ENCODE measurements at regions not wholly inside any gene's neighbourhood (a gene's known extent, or its start where the extent isn't known, plus 50 kb on each side); places are given as distances from the start of the nearest gene placed in this dataset.

DNA sequence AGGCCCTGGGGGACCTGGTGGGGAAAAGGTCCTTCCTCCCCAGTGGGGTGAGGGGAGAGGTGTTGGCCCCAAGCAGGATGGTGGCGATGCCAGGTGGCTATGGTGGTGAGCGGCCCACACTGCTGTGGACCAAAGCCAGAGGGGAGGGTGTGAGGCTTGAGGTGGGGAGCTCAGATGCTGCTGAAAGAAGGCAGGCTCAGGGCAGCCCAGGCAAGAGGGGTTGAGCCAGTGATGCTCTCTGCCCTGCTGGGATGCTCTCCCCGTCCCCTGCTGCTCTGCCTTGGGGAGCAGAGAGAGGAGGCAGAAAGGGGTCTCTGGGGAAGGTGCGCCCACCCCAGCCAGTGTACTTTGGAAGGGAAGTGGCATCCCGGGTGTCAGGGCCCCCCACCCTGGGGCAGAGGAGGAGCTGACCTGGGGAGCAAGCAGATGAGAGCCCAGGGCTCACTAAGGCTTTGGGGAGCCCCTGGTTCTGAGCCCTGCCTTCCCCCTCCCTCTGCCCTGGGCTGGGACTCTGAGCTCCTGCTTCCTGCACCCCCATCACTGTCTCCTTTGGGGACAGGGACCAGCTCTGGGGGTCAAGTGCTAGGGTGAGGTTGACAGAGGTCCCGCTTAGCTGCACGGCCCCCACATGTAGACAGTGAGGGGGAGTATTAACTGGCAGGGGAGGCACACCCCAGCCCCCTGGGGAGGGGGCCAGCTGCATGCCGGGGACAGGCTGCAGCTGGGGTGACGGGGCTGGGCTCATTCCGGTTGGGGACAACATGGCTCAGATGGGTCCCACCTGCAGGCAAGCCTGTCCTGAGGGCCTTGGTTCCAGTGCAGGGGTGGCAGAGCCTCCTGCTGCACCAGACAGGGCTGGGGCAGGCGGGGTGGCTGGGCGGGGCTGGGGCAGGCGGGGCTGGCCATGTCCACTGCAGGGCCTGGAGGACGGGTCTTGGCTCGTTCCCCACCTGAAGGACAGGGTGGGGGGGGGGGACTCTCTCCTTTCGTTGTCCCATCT is 124.4 kb downstream of the KIF26A start:
- Histone ChIP-seq H3K4me1 (no peaks in the 10 kb centered on the region), H3K9me3 (peaks cover 8% of the 10 kb centered on the region; the same call in 2 of the 3 replicates), H3K27ac (no peak overlapping the region), H3K4me2 (no peak overlapping the region), H3K4me3 (no peak overlapping the region)
- CTCF ChIA-PET = no interaction called here
- 37% methylated on average over 7 of the region's 16 CpGs for WGBS (ENCODE audit: missing lambda C conversion rate)
- no peak for DNase-seq (ENCODE audit: low read depth in 1 of 2, low spot score in 1 of 2)
- FAIRE-seq = no peak
- TF ChIP-seq JUNB (IDR thresholded peaks at IDR 0.05) = no peak
- TF ChIP-seq, protein P1, sequence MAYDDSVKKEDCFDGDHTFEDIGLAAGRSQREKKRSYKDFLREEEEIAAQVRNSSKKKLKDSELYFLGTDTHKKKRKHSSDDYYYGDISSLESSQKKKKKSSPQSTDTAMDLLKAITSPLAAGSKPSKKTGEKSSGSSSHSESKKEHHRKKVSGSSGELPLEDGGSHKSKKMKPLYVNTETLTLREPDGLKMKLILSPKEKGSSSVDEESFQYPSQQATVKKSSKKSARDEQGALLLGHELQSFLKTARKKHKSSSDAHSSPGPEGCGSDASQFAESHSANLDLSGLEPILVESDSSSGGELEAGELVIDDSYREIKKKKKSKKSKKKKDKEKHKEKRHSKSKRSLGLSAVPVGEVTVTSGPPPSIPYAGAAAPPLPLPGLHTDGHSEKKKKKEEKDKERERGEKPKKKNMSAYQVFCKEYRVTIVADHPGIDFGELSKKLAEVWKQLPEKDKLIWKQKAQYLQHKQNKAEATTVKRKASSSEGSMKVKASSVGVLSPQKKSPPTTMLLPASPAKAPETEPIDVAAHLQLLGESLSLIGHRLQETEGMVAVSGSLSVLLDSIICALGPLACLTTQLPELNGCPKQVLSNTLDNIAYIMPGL (CRISPR knock-in tag; IDR thresholded peaks at IDR 0.05; ENCODE audit: borderline replicate concordance) = no peak
- no peak for TF ChIP-seq JUN (IDR thresholded peaks at IDR 0.05)
- TF ChIP-seq FOSB (CRISPR knock-in tag; IDR thresholded peaks at IDR 0.05) = no peak
- TF ChIP-seq, protein P2, sequence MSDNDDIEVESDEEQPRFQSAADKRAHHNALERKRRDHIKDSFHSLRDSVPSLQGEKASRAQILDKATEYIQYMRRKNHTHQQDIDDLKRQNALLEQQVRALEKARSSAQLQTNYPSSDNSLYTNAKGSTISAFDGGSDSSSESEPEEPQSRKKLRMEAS (IDR thresholded peaks at IDR 0.05) = no peak
- TF ChIP-seq ESRRA (IDR thresholded peaks at IDR 0.05; ENCODE audit: borderline replicate concordance, low read length) = no peak
- TF ChIP-seq FOXS1 (CRISPR knock-in tag; IDR thresholded peaks at IDR 0.05) = no peak
- no peak for TF ChIP-seq NFE2L2 (conservative IDR thresholded peaks at IDR 0.05; ENCODE audit: low read length)
- no peak for TF ChIP-seq BHLHE40 (IDR thresholded peaks at IDR 0.05; ENCODE audit: low read depth, low read length)
- TF ChIP-seq SMC3 (IDR thresholded peaks at IDR 0.05) = no peak
- no peak for TF ChIP-seq CEBPB (IDR thresholded peaks at IDR 0.05)
- no peak for TF ChIP-seq HDAC2 (IDR thresholded peaks at IDR 0.05)
- no peak; a peak in 1 of 6 replicates for ATAC-seq
- POLR2A ChIA-PET = no interaction called here

DNA sequence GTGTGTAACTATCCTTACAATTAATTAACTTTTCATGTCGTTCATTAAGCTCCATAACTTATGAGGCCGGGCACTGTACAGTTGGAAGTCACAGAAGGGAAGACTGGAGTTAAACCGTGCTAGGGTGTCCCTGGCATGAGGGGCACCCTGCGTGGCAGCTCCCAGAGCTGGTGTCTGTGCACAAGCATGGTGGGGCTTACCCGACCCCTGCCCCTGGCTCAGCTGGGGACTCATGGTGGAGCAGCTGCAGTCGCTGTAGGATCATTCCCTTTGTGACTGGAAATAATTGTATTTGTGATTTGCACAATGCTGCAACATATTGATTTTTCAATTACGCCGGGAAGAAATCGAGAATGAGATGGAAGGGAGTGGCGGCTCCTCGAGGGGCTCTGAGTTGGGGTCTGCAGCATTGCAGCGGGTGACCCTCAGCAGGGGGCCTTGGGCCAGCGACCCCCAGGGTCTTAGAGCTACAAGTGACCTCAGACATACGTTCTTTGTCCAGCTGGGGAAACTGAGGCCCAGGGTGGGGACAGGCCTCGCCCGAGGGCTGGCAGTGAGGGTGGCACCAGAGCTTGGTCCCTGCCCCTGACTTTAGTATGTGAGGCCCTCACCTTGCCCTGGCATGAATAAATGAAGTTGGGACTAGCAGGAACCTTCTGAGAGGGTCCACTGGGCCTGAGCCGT is 125.4 kb downstream of the KIF26A start:
- ATAC-seq (no peak), DNase-seq (ENCODE audit: low read depth in 1 of 2, low spot score in 1 of 2) (no peak), FAIRE-seq (no peak)
- Histone ChIP-seq H3K4me1 (no peaks in the 10 kb centered on the region), H3K4me3 (no peak overlapping the region), H3K9me3 (peaks cover 8% of the 10 kb centered on the region; the same call in 2 of the 3 replicates), H3K27ac (no peak overlapping the region), H3K4me2 (no peak overlapping the region)
- WGBS (ENCODE audit: missing lambda C conversion rate) = 48% methylated on average over 17 of the region's 17 CpGs
- POLR2A ChIA-PET = no interaction called here
- TF ChIP-seq ZSCAN20 (CRISPR knock-in tag; IDR thresholded peaks at IDR 0.05) (no peak), POLR2AphosphoS2 (conservative IDR thresholded peaks at IDR 0.05; ENCODE audit: low read length) (no peak), HOXB5 (CRISPR knock-in tag; IDR thresholded peaks at IDR 0.05) (no peak), NFE2L2 (conservative IDR thresholded peaks at IDR 0.05; ENCODE audit: low read length) (no peak), ZC3H11A (IDR thresholded peaks at IDR 0.05) (no peak), CBX2 (IDR thresholded peaks at IDR 0.05; ENCODE audit: borderline replicate concordance, low read depth) (no peak), HOXB13 (CRISPR knock-in tag; IDR thresholded peaks at IDR 0.05; ENCODE audit: low read depth) (no peak), CHD2 (IDR thresholded peaks at IDR 0.05; ENCODE audit: low read length, partially characterized antibody) (no peak), PHF8 (IDR thresholded peaks at IDR 0.05; ENCODE audit: borderline replicate concordance, low read depth) (no peak), BHLHE40 (IDR thresholded peaks at IDR 0.05; ENCODE audit: low read depth, low read length) (no peak), FOSB (CRISPR knock-in tag; IDR thresholded peaks at IDR 0.05) (no peak)
- TF ChIP-seq, protein P3, sequence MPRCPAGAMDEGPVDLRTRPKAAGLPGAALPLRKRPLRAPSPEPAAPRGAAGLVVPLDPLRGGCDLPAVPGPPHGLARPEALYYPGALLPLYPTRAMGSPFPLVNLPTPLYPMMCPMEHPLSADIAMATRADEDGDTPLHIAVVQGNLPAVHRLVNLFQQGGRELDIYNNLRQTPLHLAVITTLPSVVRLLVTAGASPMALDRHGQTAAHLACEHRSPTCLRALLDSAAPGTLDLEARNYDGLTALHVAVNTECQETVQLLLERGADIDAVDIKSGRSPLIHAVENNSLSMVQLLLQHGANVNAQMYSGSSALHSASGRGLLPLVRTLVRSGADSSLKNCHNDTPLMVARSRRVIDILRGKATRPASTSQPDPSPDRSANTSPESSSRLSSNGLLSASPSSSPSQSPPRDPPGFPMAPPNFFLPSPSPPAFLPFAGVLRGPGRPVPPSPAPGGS (IDR thresholded peaks at IDR 0.05) = no peak
- TF ChIP-seq, protein P4, sequence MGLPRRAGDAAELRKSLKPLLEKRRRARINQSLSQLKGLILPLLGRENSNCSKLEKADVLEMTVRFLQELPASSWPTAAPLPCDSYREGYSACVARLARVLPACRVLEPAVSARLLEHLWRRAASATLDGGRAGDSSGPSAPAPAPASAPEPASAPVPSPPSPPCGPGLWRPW (IDR thresholded peaks at IDR 0.05) = no peak
- CTCF ChIA-PET = no interaction called here

Data from A549 (cell line).